ELF-1 (cell line): ENCODE measurements at regions not wholly inside any gene's neighbourhood (a gene's known extent, or its start where the extent isn't known, plus 50 kb on each side); places are given as distances from the start of the nearest gene placed in this dataset.

Experiments
- DNase-seq: peaks from one replicate; pipeline ENCODE4 v3.0.0-alpha.2; 2016; ENCODE audit warnings: low read depth, low spot score

GRCh38 chr4:75110061-75110460 lies 177.1 kb downstream of the PARM1 start:
- DNase-seq = no peak

- DNase-seq = no peak
Measured at GRCh38 chr4:75107755-75108612, 175.1 kb downstream of the PARM1 start.

- DNase-seq = no peak
Measured at GRCh38 chr4:75102787-75103085, 169.8 kb downstream of the PARM1 start.

GRCh38 chr4:75101906-75102786 lies 169.2 kb downstream of the PARM1 start:
- DNase-seq = no peak
